Mesothelial cell of epicardium (in vitro differentiated cells): ENCODE measurements at regions not wholly inside any gene's neighbourhood (a gene's known extent, or its start where the extent isn't known, plus 50 kb on each side); places are given as distances from the start of the nearest gene placed in this dataset.

ENCODE experiments used
- DNase-seq, 2 experiments: peaks; one replicate each; pipeline ENCODE4 v3.0.0; 2021; ENCODE audit warnings: low spot score in 2 of 2; ENCODE audit not compliant: unreplicated experiment in 2 of 2
- H3K27ac Mint-ChIP-seq: 2 replicates; pipeline ENCODE4 v1.8.0; 2021; ENCODE audit warnings: mixed read lengths
- H3K27me3 Mint-ChIP-seq: 2 replicates; pipeline ENCODE4 v1.8.0; 2021; ENCODE audit warnings: low read depth, mixed read lengths
- H3K36me3 Mint-ChIP-seq: 2 replicates; pipeline ENCODE4 v1.8.0; 2021; ENCODE audit warnings: mixed read lengths
- H3K4me1 Mint-ChIP-seq: 2 replicates; pipeline ENCODE4 v1.8.0; 2021; ENCODE audit warnings: mixed read lengths
- H3K4me3 Mint-ChIP-seq: 2 replicates; pipeline ENCODE4 v1.8.0; 2021; ENCODE audit warnings: mild to moderate bottlenecking, moderate library complexity, mixed read lengths
- H3K9me3 Mint-ChIP-seq: 2 replicates; pipeline ENCODE4 v1.8.0; 2021; ENCODE audit warnings: mixed read lengths
- TF ChIP-seq, protein P1 (sequence below): fragments of 200-600 bp; sonication (generic); IDR thresholded peaks from one replicate; pipeline ENCODE4 v1.5.0; 2021; ENCODE audit warnings: antibody characterized with exemption; ENCODE audit not compliant: unreplicated experiment

DNA sequence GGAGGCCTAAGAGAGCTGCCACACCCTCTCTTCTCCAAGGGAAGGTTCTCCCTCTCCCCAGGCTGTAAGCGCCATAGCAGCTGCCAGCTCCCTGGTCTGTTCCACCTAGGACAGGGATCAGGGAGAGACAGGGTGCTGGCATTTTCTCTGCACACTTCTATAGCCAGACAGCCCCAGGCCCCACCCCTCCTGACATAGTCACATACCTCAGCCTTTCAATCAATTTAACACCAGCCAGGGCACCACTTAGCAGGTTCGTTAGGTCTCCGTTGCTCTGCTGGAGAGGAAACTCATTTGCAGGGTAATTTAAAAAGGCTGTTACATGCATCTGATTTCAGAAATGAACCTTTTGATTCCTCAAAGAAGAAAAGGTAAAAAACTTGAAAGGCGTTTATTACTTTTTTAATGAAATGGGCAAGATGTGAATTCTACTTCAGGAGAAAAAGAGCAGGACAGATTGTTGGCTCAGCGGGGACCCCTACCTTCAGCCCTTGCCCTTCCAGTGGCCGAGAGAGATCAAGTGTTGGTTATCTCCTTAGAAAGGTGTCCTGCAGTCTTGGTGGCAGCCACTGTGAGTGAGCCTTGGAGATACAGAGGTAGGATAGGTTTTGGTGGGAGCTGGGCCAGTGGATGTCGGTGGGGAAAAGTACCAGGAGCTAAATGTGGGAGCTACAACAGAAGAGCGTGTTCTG, 180.5 kb upstream of the GALNT17 start:
- TF ChIP-seq, protein P1, sequence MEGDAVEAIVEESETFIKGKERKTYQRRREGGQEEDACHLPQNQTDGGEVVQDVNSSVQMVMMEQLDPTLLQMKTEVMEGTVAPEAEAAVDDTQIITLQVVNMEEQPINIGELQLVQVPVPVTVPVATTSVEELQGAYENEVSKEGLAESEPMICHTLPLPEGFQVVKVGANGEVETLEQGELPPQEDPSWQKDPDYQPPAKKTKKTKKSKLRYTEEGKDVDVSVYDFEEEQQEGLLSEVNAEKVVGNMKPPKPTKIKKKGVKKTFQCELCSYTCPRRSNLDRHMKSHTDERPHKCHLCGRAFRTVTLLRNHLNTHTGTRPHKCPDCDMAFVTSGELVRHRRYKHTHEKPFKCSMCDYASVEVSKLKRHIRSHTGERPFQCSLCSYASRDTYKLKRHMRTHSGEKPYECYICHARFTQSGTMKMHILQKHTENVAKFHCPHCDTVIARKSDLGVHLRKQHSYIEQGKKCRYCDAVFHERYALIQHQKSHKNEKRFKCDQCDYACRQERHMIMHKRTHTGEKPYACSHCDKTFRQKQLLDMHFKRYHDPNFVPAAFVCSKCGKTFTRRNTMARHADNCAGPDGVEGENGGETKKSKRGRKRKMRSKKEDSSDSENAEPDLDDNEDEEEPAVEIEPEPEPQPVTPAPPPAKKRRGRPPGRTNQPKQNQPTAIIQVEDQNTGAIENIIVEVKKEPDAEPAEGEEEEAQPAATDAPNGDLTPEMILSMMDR = no peak
- H3K4me1 Mint-ChIP-seq = peaks cover 17% of the 10 kb centered on the region
- no peak overlapping the region for H3K27ac Mint-ChIP-seq
- no peaks in the 10 kb centered on the region for H3K36me3 Mint-ChIP-seq
- peaks cover 9% of the 10 kb centered on the region for H3K9me3 Mint-ChIP-seq
- H3K27me3 Mint-ChIP-seq = no peaks in the 10 kb centered on the region
- no peak for DNase-seq
- H3K4me3 Mint-ChIP-seq = no peak overlapping the region

DNA sequence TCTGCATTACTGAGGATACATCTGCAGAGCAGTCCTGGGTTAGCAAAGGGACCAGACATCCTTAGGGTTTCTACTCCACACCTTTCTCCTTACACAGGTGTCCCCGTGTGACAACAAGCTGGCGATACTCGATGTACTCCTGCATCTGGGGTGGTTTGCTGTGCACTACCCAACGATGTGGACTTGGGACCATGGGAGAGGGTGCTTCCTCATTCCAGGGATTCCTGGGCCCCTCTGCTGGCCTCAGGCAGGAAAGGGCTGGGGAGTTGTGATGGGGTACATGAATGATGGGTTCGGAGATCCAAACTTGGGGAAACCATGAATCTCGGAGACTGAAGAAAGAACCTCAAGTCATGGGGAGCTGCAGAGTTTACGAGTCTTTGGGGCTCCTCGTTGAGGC, 179.6 kb upstream of the GALNT17 start:
- peaks cover 9% of the 10 kb centered on the region for H3K9me3 Mint-ChIP-seq
- no peak overlapping the region for H3K27ac Mint-ChIP-seq
- TF ChIP-seq, protein P1 = no peak
- no peak overlapping the region for H3K4me3 Mint-ChIP-seq
- no peak for DNase-seq
- H3K4me1 Mint-ChIP-seq = peaks cover 17% of the 10 kb centered on the region
- H3K27me3 Mint-ChIP-seq = no peaks in the 10 kb centered on the region
- no peaks in the 10 kb centered on the region for H3K36me3 Mint-ChIP-seq

DNA sequence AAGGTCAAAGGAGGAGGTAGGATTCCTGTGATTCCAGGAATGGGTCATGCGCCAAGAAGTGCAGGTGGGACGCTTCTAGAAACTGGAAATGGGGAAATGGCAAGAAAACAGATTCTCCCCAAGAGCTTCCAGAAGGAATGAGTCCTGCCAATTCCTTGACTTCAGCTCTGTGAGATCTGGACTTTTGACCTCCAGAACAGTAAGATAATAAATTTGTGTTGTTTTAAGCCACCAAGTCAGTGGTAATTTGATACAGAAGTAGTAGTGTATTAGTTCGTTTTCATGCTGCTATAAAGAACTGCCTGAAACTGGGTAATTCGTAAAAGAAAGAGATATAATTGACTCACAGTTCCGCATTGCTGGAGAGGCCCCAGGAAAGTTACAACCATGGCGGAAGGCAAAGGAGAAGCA, 178.6 kb upstream of the GALNT17 start:
- H3K36me3 Mint-ChIP-seq = no peaks in the 10 kb centered on the region
- H3K4me3 Mint-ChIP-seq = no peak overlapping the region
- H3K9me3 Mint-ChIP-seq = peaks cover 4% of the 10 kb centered on the region
- TF ChIP-seq, protein P1 = no peak
- no peak for DNase-seq
- H3K4me1 Mint-ChIP-seq = peaks cover 17% of the 10 kb centered on the region
- peak overlapping the region; percentile 60 for H3K27ac Mint-ChIP-seq
- H3K27me3 Mint-ChIP-seq = no peaks in the 10 kb centered on the region

DNA sequence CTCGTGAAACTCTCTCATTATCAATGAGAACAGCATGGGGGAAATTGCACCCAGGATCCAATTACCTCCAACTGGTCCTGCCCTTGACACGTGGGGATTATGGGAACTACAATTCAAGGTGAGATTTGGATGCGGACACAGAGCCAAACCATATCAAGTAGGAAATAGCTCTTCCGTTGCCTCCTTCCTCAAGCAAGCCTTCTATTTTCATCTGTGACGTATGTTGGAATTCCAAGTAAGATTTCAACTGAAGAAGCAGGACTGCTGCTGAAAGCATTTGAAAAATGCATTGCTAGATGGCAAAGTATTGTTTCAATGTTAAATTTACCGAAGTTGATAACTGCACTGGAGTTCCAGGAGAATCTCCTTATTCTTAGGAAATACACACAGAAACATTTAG, 178.1 kb upstream of the GALNT17 start:
- Mint-ChIP-seq H3K4me3 (no peak overlapping the region), H3K36me3 (no peaks in the 10 kb centered on the region), H3K9me3 (no peaks in the 10 kb centered on the region), H3K4me1 (peaks cover 17% of the 10 kb centered on the region), H3K27me3 (no peaks in the 10 kb centered on the region), H3K27ac (peak overlapping the region; percentile 60)
- DNase-seq = no peak
- TF ChIP-seq, protein P1 = no peak

DNA sequence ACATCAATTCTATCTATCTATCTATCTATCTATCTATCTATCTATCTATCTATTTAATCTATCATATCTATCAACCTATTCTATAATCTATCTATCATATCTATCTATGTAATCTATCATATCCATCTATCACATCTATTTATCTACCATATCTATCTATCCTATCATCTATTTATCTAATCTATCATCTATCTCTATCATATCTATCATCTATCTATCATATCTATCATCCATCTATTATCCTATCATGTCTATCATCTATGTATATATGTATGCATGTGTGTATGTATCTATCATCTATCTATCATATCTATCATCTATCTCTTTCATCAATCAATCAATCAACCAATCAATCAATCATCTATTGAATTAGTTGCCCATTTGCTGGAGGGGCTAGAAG, 159.3 kb upstream of the GALNT17 start:
- Mint-ChIP-seq H3K4me3 (no peak overlapping the region), H3K36me3 (no peaks in the 10 kb centered on the region), H3K4me1 (peaks cover 4% of the 10 kb centered on the region), H3K27me3 (peaks cover 5% of the 10 kb centered on the region), H3K27ac (no peak overlapping the region), H3K9me3 (peaks cover 21% of the 10 kb centered on the region)
- DNase-seq = no peak
- TF ChIP-seq, protein P1 = no peak
